ENCODE measurements at regions not wholly inside any gene's neighbourhood (a gene's known extent, or its start where the extent isn't known, plus 50 kb on each side); places are given as distances from the start of the nearest gene placed in this dataset.

GRCh38 chr18:76234676-76235060 is 260.4 kb downstream of the ZNF516 start:
- TF ChIP-seq CTCF (IDR thresholded peaks at IDR 0.05) (no peak), POLR2A (IDR thresholded peaks at IDR 0.05) (no peak)
